ENCODE measurements at regions not wholly inside any gene's neighbourhood (a gene's known extent, or its start where the extent isn't known, plus 50 kb on each side); places are given as distances from the start of the nearest gene placed in this dataset.

- Histone ChIP-seq H3K9ac (ENCODE audit: low read depth in 1 of 2, low read length in 2 of 2) (no peak overlapping the region), H3K27me3 (ENCODE audit: control insufficient read depth in 4 of 4, insufficient read depth in 4 of 4, low read length in 3 of 4) (no peaks in the 10 kb centered on the region), H3K36me3 (ENCODE audit: control insufficient read depth in 4 of 4, insufficient read depth in 3 of 4, low read depth in 1 of 4, low read length in 3 of 4) (no peaks in the 10 kb centered on the region), H3K9me3 (ENCODE audit: control insufficient read depth in 4 of 4, low read length in 3 of 4) (no peaks in the 10 kb centered on the region), H3K27ac (ENCODE audit: low read depth in 1 of 2, low read length in 2 of 2) (peak overlapping the region in 1 of 2 donors; percentile 1), H3K4me3 (ENCODE audit: low read depth in 1 of 3, low read length in 3 of 3) (no peak overlapping the region), H3K4me1 (ENCODE audit: control insufficient read depth in 4 of 4, insufficient read depth in 4 of 4, low read length in 3 of 4) (peaks cover 0 to 26% (median 18%) of the 10 kb centered on the region in 4 donors)
- TF ChIP-seq RXRA (IDR thresholded peaks at IDR 0.05) (peak; percentile 95 to 97), TAF1 (conservative IDR thresholded peaks at IDR 0.05) (no peak), MAX (IDR thresholded peaks at IDR 0.05) (peak; percentile 76), EGR1 (IDR thresholded peaks at IDR 0.05; ENCODE audit: low read depth in 2 of 2) (no peak), HNF4G (IDR thresholded peaks at IDR 0.05) (peak; percentile 99), FOXA2 (IDR thresholded peaks at IDR 0.05) (peak; percentile 78), SP1 (IDR thresholded peaks at IDR 0.05) (peak; percentile 93), GABPA (IDR thresholded peaks at IDR 0.05 in 1 of 2, conservative IDR thresholded peaks at IDR 0.05 in 1 of 2) (no peak), RAD21 (IDR thresholded peaks at IDR 0.05) (peak; percentile 51 to 67), REST (IDR thresholded peaks at IDR 0.05) (peak; percentile 96), NR2F2 (IDR thresholded peaks at IDR 0.05) (peak; percentile 48), FOXA1 (IDR thresholded peaks at IDR 0.05) (no peak), ATF3 (IDR thresholded peaks at IDR 0.05) (no peak), HNF4A (conservative IDR thresholded peaks at IDR 0.05) (peak; percentile 100), CTCF (IDR thresholded peaks at IDR 0.05; ENCODE audit: low read depth, low read length, missing input control) (no peak), JUND (IDR thresholded peaks at IDR 0.05) (peak; percentile 26 to 86), ZBTB33 (IDR thresholded peaks at IDR 0.05) (peak; percentile 73), YY1 (IDR thresholded peaks at IDR 0.05) (peak; percentile 73)
- no peak for DNase-seq (ENCODE audit: low spot score)
- 22% methylated on average over 2 of the region's 2 CpGs for WGBS
Measured at GRCh38 chr9:106400950-106401349, 462.0 kb upstream of the ZNF462 start.

All from liver (tissue), 8 donors.